KMS-11 (cell line): ENCODE measurements at regions not wholly inside any gene's neighbourhood (a gene's known extent, or its start where the extent isn't known, plus 50 kb on each side); places are given as distances from the start of the nearest gene placed in this dataset.
A peak's percentile ranks its signal among the peaks of the same experiment; 100 is the strongest.

ENCODE experiments used
- H2AFZ ChIP-seq: fragments of 200-600 bp; sonication (generic); 2 replicates; pipeline ENCODE4 v1.6.1; 2016; ENCODE audit warnings: antibody characterized with exemption, mixed run types, low read depth
- H3K27ac ChIP-seq: fragments of 200-600 bp; sonication (generic); 2 replicates; pipeline ENCODE4 v1.6.1; 2016; ENCODE audit warnings: mild to moderate bottlenecking, mixed run types
- H3K27me3 ChIP-seq: fragments of 200-600 bp; sonication (generic); 2 replicates; pipeline ENCODE4 v1.6.1; 2017; ENCODE audit warnings: mild to moderate bottlenecking, low read depth, mixed run types, moderate library complexity; ENCODE audit not compliant: insufficient read depth
- H3K36me3 ChIP-seq: fragments of 200-600 bp; sonication (generic); 2 replicates; pipeline ENCODE4 v1.6.1; 2017; ENCODE audit warnings: mild to moderate bottlenecking, mixed run types; ENCODE audit not compliant: insufficient read depth
- H3K4me1 ChIP-seq: fragments of 200-600 bp; sonication (generic); 2 replicates; pipeline ENCODE4 v1.6.1; 2016; ENCODE audit warnings: mild to moderate bottlenecking, low read depth, mixed run types; ENCODE audit not compliant: poor library complexity, severe bottlenecking
- H3K4me2 ChIP-seq: fragments of 200-600 bp; sonication (generic); 2 replicates; pipeline ENCODE4 v1.7.0; 2016; ENCODE audit warnings: mild to moderate bottlenecking, mixed run types
- H3K4me3 ChIP-seq: fragments of 200-600 bp; sonication (generic); IDR thresholded peaks from 2 replicates; pipeline ENCODE4 v1.6.1; 2017; ENCODE audit warnings: low read depth, low read length, mixed read lengths; ENCODE audit not compliant: insufficient read depth
- H3K79me2 ChIP-seq: fragments of 200-600 bp; sonication (generic); 2 replicates; pipeline ENCODE4 v1.6.1; 2016; ENCODE audit warnings: low read depth, mixed run types; ENCODE audit not compliant: insufficient read depth
- H3K9ac ChIP-seq: fragments of 200-600 bp; sonication (generic); 2 replicates; pipeline ENCODE4 v1.6.1; 2016; ENCODE audit warnings: mild to moderate bottlenecking, mixed run types
- H4K20me1 ChIP-seq: fragments of 200-600 bp; sonication (generic); 2 replicates; pipeline ENCODE4 v1.6.1; 2016; ENCODE audit warnings: mild to moderate bottlenecking, mixed run types; ENCODE audit not compliant: insufficient read depth
- CTCF ChIP-seq: fragments of 200-600 bp; sonication (generic); conservative IDR thresholded peaks from 2 replicates; pipeline ENCODE4 v1.6.1; 2017; ENCODE audit warnings: low read depth, mild to moderate bottlenecking, antibody characterized with exemption, low read length, moderate library complexity, mixed read lengths

- Histone ChIP-seq H3K36me3 (no peaks in the 10 kb centered on the region), H3K79me2 (no peaks in the 10 kb centered on the region), H3K9ac (no peak overlapping the region), H2AFZ (no peak overlapping the region), H3K27me3 (no peaks in the 10 kb centered on the region), H3K27ac (no peak overlapping the region), H4K20me1 (no peaks in the 10 kb centered on the region), H3K4me1 (no peaks in the 10 kb centered on the region), H3K4me3 (no peak overlapping the region), H3K4me2 (no peak overlapping the region)
- TF ChIP-seq CTCF = peak; percentile 52; the same call in 1 of the 2 replicates
Measured at GRCh38 chr4:59247032-59247431, 1953.1 kb upstream of the ADGRL3 start.

GRCh38 chr4:59248313-59248712 is 1951.8 kb upstream of the ADGRL3 start:
- H3K36me3 ChIP-seq = no peaks in the 10 kb centered on the region
- no peak for TF ChIP-seq CTCF
- H3K4me3 ChIP-seq = no peak overlapping the region
- no peaks in the 10 kb centered on the region for H3K27me3 ChIP-seq
- no peaks in the 10 kb centered on the region for H3K4me1 ChIP-seq
- no peaks in the 10 kb centered on the region for H3K79me2 ChIP-seq
- H4K20me1 ChIP-seq = no peaks in the 10 kb centered on the region
- no peak overlapping the region for H3K4me2 ChIP-seq
- no peak overlapping the region for H2AFZ ChIP-seq
- H3K27ac ChIP-seq = no peak overlapping the region
- no peak overlapping the region for H3K9ac ChIP-seq

- Histone ChIP-seq H2AFZ (no peak overlapping the region), H3K4me3 (no peak overlapping the region), H3K79me2 (no peaks in the 10 kb centered on the region), H3K9ac (no peak overlapping the region), H3K27me3 (no peaks in the 10 kb centered on the region), H4K20me1 (no peaks in the 10 kb centered on the region), H3K36me3 (no peaks in the 10 kb centered on the region), H3K4me1 (no peaks in the 10 kb centered on the region), H3K4me2 (no peak overlapping the region), H3K27ac (no peak overlapping the region)
- TF ChIP-seq CTCF = no peak
Measured at GRCh38 chr4:59249110-59249509, 1951.0 kb upstream of the ADGRL3 start.

GRCh38 chr4:59258002-59258401 is 1942.1 kb upstream of the ADGRL3 start:
- Histone ChIP-seq H3K27ac (no peak overlapping the region), H3K27me3 (no peaks in the 10 kb centered on the region), H3K4me1 (no peaks in the 10 kb centered on the region), H3K36me3 (no peaks in the 10 kb centered on the region), H3K79me2 (no peaks in the 10 kb centered on the region), H3K4me3 (no peak overlapping the region), H3K9ac (no peak overlapping the region), H4K20me1 (no peaks in the 10 kb centered on the region), H2AFZ (no peak overlapping the region), H3K4me2 (no peak overlapping the region)
- no peak for TF ChIP-seq CTCF
